ENCODE measurements at regions not wholly inside any gene's neighbourhood (a gene's known extent, or its start where the extent isn't known, plus 50 kb on each side); places are given as distances from the start of the nearest gene placed in this dataset.
"Not testable (repeated sequence)": the region's sequence is repeated elsewhere in the genome, so short reads cannot be mapped to it uniquely, and the experiment has no call there.

GRCh38 chr2:8249141-8249540 is 432.7 kb upstream of the ID2 start:
- DNase-seq, result no peak

GRCh38 chr2:8249769-8250168 is 432.1 kb upstream of the ID2 start:
- no peak for DNase-seq

GRCh38 chr2:8250290-8250689 is 431.6 kb upstream of the ID2 start:
- DNase-seq, result not testable (repeated sequence)

DNA sequence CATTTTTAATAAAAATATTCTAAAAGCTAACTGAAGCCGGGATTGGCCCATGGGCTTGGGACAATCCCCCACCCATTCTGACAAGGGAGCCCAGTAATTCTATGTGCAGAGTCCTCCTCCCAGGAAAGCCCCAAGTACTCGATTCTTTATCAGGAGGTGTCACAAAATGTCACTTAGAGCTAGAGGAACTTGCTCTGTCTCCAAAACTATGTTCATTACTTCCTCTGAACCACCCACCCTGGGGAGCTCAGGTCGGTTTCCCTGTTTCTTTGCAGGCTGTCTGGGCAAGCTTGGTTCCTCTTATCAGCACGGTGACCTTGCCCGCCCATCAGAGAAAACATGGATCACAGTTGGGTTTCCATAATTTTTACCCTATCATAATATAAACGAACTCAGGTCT is 430.6 kb upstream of the ID2 start:
- no peak for DNase-seq

DNA sequence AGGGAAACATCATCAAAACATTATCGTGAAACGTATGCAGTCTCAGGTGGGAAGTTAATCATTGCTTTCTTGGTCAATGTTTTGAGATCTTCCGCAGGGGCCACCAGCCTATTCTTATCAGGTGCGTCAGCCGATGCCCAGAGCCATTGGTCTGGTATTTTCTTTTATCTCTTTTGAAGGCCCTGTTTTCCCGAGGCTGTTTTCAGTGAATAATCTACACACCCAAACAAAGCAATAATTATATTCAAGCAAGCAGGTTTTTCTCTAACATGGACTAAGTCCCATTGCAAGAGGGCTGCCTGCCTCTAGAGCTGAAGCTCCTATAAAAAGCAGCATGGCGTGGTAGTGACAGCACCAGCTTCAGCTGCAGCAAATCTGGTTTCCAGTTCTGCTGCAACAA is 430.0 kb upstream of the ID2 start:
- no peak for DNase-seq

DNA sequence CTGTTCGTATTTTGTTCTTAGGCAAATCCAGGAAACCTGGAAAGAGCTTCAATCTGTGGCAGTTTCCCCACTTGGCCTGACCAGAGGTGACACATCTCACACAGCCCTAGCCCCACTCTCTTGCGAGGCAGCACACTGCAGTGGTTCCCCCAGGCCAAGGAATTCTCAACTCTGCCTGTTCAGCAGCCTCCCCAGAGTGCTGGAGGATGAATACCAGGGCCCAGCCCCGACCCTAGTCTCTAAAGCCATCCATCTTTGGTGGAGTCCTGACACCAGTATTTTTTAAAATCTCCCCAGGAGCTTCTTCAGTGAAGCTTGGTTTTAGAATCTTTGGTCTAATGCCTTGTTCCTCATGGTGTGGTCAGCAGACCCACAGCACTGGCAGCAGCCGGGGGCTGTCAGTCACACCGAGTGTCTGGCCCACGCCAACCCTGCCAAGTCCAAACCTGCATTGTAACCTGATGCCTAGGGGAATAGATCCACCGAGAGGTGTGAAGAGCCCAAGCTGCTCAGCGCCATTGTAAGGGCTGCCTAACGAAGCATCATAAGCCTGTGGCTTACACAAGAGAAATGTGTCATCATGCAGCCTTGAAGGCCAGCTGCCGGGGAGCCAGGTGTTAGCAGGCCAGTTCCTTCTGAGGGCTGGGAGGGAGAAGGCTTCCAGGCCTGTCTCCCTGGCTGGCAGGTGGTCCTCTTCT is 428.7 kb upstream of the ID2 start:
- no peak for DNase-seq

- DNase-seq, result no peak
These were observed 428.1 kb upstream of the ID2 start for GRCh38 chr2:8253781-8254180.

GRCh38 chr2:8254214-8254613 is 427.6 kb upstream of the ID2 start:
- DNase-seq, result not testable (repeated sequence)

- no peak for DNase-seq
These were observed 426.9 kb upstream of the ID2 start for GRCh38 chr2:8254791-8255447.

DNA sequence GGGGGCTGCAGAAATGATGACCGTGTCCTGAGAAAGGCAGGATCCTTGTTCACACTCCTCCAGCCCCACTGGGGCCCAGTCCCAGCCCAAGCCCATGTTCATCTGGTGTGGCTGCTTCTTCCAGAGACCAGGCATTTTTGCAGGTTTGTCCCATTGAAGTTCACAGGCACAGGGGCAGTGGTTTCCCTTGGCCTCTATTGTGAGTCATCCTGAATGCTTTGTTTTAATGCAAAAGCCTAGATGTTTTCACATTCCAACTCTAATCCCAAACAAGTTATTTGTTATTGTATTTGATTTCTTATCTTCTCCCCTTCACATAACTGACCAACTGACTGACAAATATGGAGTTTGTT is 426.4 kb upstream of the ID2 start:
- DNase-seq, result no peak

DNA sequence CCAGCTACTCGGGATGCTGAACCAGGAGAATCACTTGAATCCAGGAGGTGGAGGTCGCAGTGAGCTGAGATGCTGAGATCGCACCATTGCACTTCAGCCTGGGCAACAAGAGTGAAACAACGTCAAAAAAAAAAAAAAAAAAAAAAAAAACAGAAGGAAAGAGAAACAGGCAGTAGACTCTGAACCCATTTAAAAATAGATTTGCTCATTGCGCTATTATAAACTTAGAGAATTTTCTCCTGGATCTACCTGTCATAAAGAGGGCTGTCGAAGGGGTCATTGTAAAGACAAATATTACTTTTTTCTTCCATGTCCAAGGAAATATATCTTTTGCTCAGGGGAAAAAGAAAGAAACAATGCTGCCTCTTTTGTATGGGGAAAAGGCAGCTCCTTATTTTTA is 425.0 kb upstream of the ID2 start:
- no peak for DNase-seq

DNA sequence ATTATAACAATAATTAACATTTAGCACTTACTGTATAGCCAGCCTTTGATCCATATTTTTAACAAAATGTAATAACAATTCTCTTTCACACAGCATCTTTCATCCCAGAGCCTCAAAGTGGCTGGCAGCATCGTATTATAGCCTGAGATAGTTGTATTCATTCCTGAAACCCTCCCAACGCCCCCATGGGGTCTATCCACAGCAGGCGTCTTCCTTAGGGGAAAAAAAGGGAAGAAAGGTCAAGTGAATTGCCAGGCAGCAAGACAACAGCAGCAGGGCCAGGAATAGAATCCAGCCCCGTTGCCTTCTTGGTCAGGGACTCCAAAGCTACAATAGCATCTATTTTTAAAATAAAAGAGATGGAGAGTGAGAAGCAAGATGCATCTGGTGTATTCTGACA is 424.4 kb upstream of the ID2 start:
- DNase-seq, result no peak

DNA sequence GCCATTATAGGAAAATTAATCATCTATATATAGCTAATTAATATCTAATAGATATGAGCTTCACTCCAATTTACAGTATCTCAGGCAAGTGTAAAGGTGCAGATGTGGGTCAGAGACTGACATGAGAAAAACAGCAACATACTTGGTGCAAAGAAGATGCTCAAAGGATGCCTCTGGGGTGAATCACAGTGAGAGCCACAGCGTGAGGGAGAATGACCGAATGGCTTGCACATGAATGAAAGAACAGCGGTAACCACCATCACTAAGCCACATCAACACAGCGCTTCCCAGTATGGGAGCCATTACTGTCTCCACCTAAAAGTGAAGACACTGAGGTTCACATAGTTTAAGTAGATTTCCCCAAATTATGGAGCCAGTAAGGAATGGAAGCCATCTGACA is 423.4 kb upstream of the ID2 start:
- no peak for DNase-seq

- no peak for DNase-seq
These were observed 422.6 kb upstream of the ID2 start for GRCh38 chr2:8259106-8259840.

DNA sequence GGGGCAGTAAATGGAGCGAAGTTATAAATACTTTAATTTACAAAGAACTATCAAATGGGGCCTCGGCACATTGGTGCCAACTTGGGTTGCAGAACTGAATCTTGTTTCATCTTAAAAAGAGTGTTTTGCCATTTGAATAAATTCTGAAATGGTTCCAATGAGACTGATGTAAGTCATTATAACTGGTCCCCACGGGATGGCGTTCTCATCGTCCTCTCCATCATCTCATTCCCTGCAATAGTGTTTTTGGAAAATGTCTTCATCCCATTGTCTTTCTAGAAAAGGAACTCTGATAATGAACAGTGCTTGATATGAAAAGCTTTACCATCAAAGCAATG is 422.0 kb upstream of the ID2 start:
- DNase-seq, result no peak

- DNase-seq, result no peak
These were observed 421.6 kb upstream of the ID2 start for GRCh38 chr2:8260213-8260612.

- DNase-seq, result no peak
These were observed 418.0 kb upstream of the ID2 start for GRCh38 chr2:8263901-8264300.

DNA sequence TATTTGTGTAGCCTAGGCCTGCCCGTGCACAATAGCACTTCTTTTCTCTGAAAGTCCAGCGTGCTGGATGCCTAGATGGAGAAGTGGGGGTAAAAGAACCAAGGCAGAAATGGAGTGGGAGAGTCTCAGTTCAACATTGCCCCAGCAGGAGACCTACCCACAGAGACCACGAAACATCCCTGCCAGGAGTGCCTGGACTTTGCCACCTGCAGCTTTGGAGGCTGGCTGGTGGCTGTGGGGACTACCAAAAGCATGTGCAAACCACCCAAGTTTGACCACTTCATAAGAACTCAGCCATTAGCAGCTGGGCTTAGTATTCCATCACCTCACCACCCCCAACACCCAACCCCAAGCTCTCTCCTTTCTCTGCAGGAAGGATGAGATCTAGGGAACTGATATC is 416.9 kb upstream of the ID2 start:
- DNase-seq, result no peak

- no peak for DNase-seq
These were observed 416.2 kb upstream of the ID2 start for GRCh38 chr2:8265476-8266226.

- DNase-seq, result no peak
These were observed 415.3 kb upstream of the ID2 start for GRCh38 chr2:8266563-8266962.

DNA sequence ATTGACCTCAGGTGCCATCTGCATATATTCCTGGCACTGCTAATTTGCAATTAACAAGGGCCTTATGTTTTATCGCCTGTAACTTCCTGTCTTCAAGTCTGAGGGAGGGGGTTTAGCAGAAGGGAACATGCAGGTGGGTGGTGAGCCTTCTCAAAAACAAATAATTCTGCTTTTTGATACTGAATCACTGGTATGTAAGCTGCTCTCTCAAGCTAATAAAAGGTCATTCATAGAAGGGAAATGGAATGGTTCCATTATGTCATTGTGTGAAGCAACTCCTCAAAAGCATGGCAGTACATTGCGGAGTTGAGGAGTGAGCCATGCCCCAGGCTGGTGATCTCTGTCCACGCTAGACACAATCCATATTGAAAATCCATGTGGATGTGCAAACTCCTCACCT is 414.8 kb upstream of the ID2 start:
- DNase-seq, result no peak

GRCh38 chr2:8267721-8268120 is 414.1 kb upstream of the ID2 start:
- no peak for DNase-seq
